Activated CD8-positive, alpha-beta memory T cell treated with anti-CD3 and anti-CD28 coated beads for 48 hours (primary cell): ENCODE measurements at regions not wholly inside any gene's neighbourhood (a gene's known extent, or its start where the extent isn't known, plus 50 kb on each side); places are given as distances from the start of the nearest gene placed in this dataset.

Experiments
- DNase-seq, 3 experiments: peaks; one replicate each; pipeline ENCODE4 v3.0.0-alpha.2; 2020; ENCODE audit warnings: low read depth in 2 of 3, low spot score in 2 of 3

GRCh38 chr4:4808086-4808485, 51.4 kb upstream of the MSX1 start:
- no peak for DNase-seq

- DNase-seq = no peak
Observed at GRCh38 chr4:4805887-4806286, 53.6 kb upstream of the MSX1 start.

GRCh38 chr4:4803912-4804296, 55.6 kb upstream of the MSX1 start:
- DNase-seq = no peak

GRCh38 chr4:4803216-4803911, 56.1 kb upstream of the MSX1 start:
- DNase-seq = no peak

- DNase-seq = no peak
Observed at GRCh38 chr4:4800646-4801408, 58.6 kb upstream of the MSX1 start.

GRCh38 chr4:4794421-4794820, 65.0 kb upstream of the MSX1 start:
- DNase-seq = no peak

- no peak for DNase-seq
Observed at GRCh38 chr4:4792466-4792865, 67.0 kb upstream of the MSX1 start.

- no peak for DNase-seq
Observed at GRCh38 chr4:4791299-4792111, 68.0 kb upstream of the MSX1 start.

- no peak for DNase-seq
Observed at GRCh38 chr4:4789462-4789861, 70.0 kb upstream of the MSX1 start.

GRCh38 chr4:4788573-4788972, 70.9 kb upstream of the MSX1 start:
- DNase-seq = no peak

- no peak for DNase-seq
Observed at GRCh38 chr4:4787421-4787820, 72.0 kb upstream of the MSX1 start.

- no peak for DNase-seq
Observed at GRCh38 chr4:4784379-4784778, 75.1 kb upstream of the MSX1 start.

- DNase-seq = no peak
Observed at GRCh38 chr4:4783847-4784246, 75.6 kb upstream of the MSX1 start.

GRCh38 chr4:4782969-4783368, 76.5 kb upstream of the MSX1 start:
- DNase-seq = no peak

- DNase-seq = no peak
Observed at GRCh38 chr4:4781936-4782707, 77.3 kb upstream of the MSX1 start.

GRCh38 chr4:4780729-4781244, 78.7 kb upstream of the MSX1 start:
- DNase-seq = no peak

- no peak for DNase-seq
Observed at GRCh38 chr4:4779486-4779885, 80.0 kb upstream of the MSX1 start.

GRCh38 chr4:4779054-4779453, 80.4 kb upstream of the MSX1 start:
- no peak for DNase-seq

GRCh38 chr4:4778554-4778953, 80.9 kb upstream of the MSX1 start:
- no peak for DNase-seq

GRCh38 chr4:4776934-4777333, 82.5 kb upstream of the MSX1 start:
- DNase-seq = no peak

GRCh38 chr4:4776335-4776734, 83.1 kb upstream of the MSX1 start:
- no peak for DNase-seq
